HG03442 (cell line): ENCODE measurements at regions not wholly inside any gene's neighbourhood (a gene's known extent, or its start where the extent isn't known, plus 50 kb on each side); places are given as distances from the start of the nearest gene placed in this dataset.
"Not testable (repeated sequence)": the region's sequence is repeated elsewhere in the genome, so short reads cannot be mapped to it uniquely, and the experiment has no call there.

Experiments used
- ATAC-seq: cut with Tn5 transposase; IDR thresholded peaks from one replicate; pipeline ENCODE4 v1.9.1; 2021; ENCODE audit warnings: mild to moderate bottlenecking, moderate library complexity; ENCODE audit not compliant: unreplicated experiment

GRCh38 chr2:82790206-82791021, 1668.7 kb downstream of the SUCLG1 start:
- no peak for ATAC-seq

- ATAC-seq, result no peak
Observed at GRCh38 chr2:82789851-82790205, 1669.3 kb downstream of the SUCLG1 start.

- ATAC-seq, result no peak
Observed at GRCh38 chr2:82781176-82781915, 1677.7 kb downstream of the SUCLG1 start.

GRCh38 chr2:82780050-82780449, 1679.0 kb downstream of the SUCLG1 start:
- no peak for ATAC-seq

- ATAC-seq, result no peak
Observed at GRCh38 chr2:82752396-82752795, 1706.7 kb downstream of the SUCLG1 start.

GRCh38 chr2:82748653-82749052, 1710.4 kb downstream of the SUCLG1 start:
- no peak for ATAC-seq

GRCh38 chr2:82740527-82740926, 1718.6 kb downstream of the SUCLG1 start:
- ATAC-seq, result no peak

GRCh38 chr2:82737965-82738364, 1721.1 kb downstream of the SUCLG1 start:
- not testable (repeated sequence) for ATAC-seq

GRCh38 chr2:82735336-82735735, 1723.7 kb downstream of the SUCLG1 start:
- no peak for ATAC-seq

- ATAC-seq, result no peak
Observed at GRCh38 chr2:82731824-82732223, 1727.3 kb downstream of the SUCLG1 start.

GRCh38 chr2:82730811-82731210, 1728.3 kb downstream of the SUCLG1 start:
- no peak for ATAC-seq

- ATAC-seq, result no peak
Observed at GRCh38 chr2:82728090-82728489, 1731.0 kb downstream of the SUCLG1 start.

- no peak for ATAC-seq
Observed at GRCh38 chr2:82708681-82709080, 1750.4 kb downstream of the SUCLG1 start.

- no peak for ATAC-seq
Observed at GRCh38 chr2:82697231-82697630, 1761.8 kb downstream of the SUCLG1 start.

- ATAC-seq, result no peak
Observed at GRCh38 chr2:82694431-82694830, 1764.6 kb downstream of the SUCLG1 start.

GRCh38 chr2:82690757-82691411, 1768.2 kb downstream of the SUCLG1 start:
- no peak for ATAC-seq

GRCh38 chr2:82675186-82675585, 1783.9 kb downstream of the SUCLG1 start:
- no peak for ATAC-seq

GRCh38 chr2:82674652-82675051, 1784.4 kb downstream of the SUCLG1 start:
- no peak for ATAC-seq

GRCh38 chr2:82667491-82667890, 1791.6 kb downstream of the SUCLG1 start:
- no peak for ATAC-seq

- ATAC-seq, result no peak
Observed at GRCh38 chr2:82665691-82666090, 1793.4 kb downstream of the SUCLG1 start.

- no peak for ATAC-seq
Observed at GRCh38 chr2:82657106-82657505, 1802.0 kb downstream of the SUCLG1 start.

- ATAC-seq, result no peak
Observed at GRCh38 chr2:82656420-82656819, 1802.7 kb downstream of the SUCLG1 start.
